ENCODE measurements at regions not wholly inside any gene's neighbourhood (a gene's known extent, or its start where the extent isn't known, plus 50 kb on each side); places are given as distances from the start of the nearest gene placed in this dataset.

- H3F3A ChIP-seq (ENCODE audit: insufficient read depth, low read length, poor library complexity, severe bottlenecking): no peaks in the 10 kb centered on the region
- H3K27me3 ChIP-seq (ENCODE audit: insufficient read depth, low read depth, low read length): no peaks in the 10 kb centered on the region
- H3K27ac ChIP-seq (ENCODE audit: low read length): no peak overlapping the region
- no peak overlapping the region for H3K4me2 ChIP-seq (ENCODE audit: low read length)
- no peaks in the 10 kb centered on the region for H3K9me3 ChIP-seq (ENCODE audit: low read length)
- no peaks in the 10 kb centered on the region for H3K9me2 ChIP-seq (ENCODE audit: insufficient read depth, low read length)
- H4K20me1 ChIP-seq (ENCODE audit: insufficient read depth): no peaks in the 10 kb centered on the region
- H3K4me3 ChIP-seq (ENCODE audit: low read length): no peak overlapping the region
- no peaks in the 10 kb centered on the region for H3K36me3 ChIP-seq (ENCODE audit: insufficient read depth, low read length)
- TF ChIP-seq POLR2AphosphoS5 (IDR thresholded peaks at IDR 0.05) (no peak), SMC3 (conservative IDR thresholded peaks at IDR 0.05; ENCODE audit: poor library complexity) (no peak), REST (IDR thresholded peaks at IDR 0.05; ENCODE audit: borderline replicate concordance) (no peak), TAF1 (IDR thresholded peaks at IDR 0.05; ENCODE audit: low read depth) (no peak), MXI1 (conservative IDR thresholded peaks at IDR 0.05; ENCODE audit: poor library complexity, severe bottlenecking) (no peak), EP300 (conservative IDR thresholded peaks at IDR 0.05; ENCODE audit: poor library complexity, severe bottlenecking) (no peak), EZH2 (IDR thresholded peaks at IDR 0.05; ENCODE audit: borderline replicate concordance, insufficient read depth, low read length, poor library complexity, severe bottlenecking) (no peak), RAD21 (conservative IDR thresholded peaks at IDR 0.05) (no peak)
- TF ChIP-seq, protein P1, sequence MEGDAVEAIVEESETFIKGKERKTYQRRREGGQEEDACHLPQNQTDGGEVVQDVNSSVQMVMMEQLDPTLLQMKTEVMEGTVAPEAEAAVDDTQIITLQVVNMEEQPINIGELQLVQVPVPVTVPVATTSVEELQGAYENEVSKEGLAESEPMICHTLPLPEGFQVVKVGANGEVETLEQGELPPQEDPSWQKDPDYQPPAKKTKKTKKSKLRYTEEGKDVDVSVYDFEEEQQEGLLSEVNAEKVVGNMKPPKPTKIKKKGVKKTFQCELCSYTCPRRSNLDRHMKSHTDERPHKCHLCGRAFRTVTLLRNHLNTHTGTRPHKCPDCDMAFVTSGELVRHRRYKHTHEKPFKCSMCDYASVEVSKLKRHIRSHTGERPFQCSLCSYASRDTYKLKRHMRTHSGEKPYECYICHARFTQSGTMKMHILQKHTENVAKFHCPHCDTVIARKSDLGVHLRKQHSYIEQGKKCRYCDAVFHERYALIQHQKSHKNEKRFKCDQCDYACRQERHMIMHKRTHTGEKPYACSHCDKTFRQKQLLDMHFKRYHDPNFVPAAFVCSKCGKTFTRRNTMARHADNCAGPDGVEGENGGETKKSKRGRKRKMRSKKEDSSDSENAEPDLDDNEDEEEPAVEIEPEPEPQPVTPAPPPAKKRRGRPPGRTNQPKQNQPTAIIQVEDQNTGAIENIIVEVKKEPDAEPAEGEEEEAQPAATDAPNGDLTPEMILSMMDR (IDR thresholded peaks at IDR 0.05; ENCODE audit: poor library complexity, severe bottlenecking): no peak
- H2AFZ ChIP-seq (ENCODE audit: low read depth, low read length): no peak overlapping the region
- H3K79me2 ChIP-seq (replicated peaks; ENCODE audit: insufficient read depth, low read length): no peaks in the 10 kb centered on the region
- H3K9ac ChIP-seq (ENCODE audit: low read length): no peak overlapping the region
Observed at GRCh38 chr1:244220410-244220809, 169.3 kb downstream of the ZBTB18 start.

- Histone ChIP-seq H2AFZ (ENCODE audit: low read depth, low read length) (no peak overlapping the region), H4K20me1 (ENCODE audit: insufficient read depth) (no peaks in the 10 kb centered on the region), H3F3A (ENCODE audit: insufficient read depth, low read length, poor library complexity, severe bottlenecking) (no peaks in the 10 kb centered on the region), H3K9me2 (ENCODE audit: insufficient read depth, low read length) (no peaks in the 10 kb centered on the region), H3K36me3 (ENCODE audit: insufficient read depth, low read length) (no peaks in the 10 kb centered on the region), H3K27me3 (ENCODE audit: insufficient read depth, low read depth, low read length) (no peaks in the 10 kb centered on the region), H3K27ac (ENCODE audit: low read length) (no peak overlapping the region), H3K9ac (ENCODE audit: low read length) (no peak overlapping the region), H3K4me3 (ENCODE audit: low read length) (no peak overlapping the region), H3K79me2 (replicated peaks; ENCODE audit: insufficient read depth, low read length) (no peaks in the 10 kb centered on the region), H3K9me3 (ENCODE audit: low read length) (no peaks in the 10 kb centered on the region), H3K4me2 (ENCODE audit: low read length) (no peak overlapping the region)
- TF ChIP-seq SMC3 (conservative IDR thresholded peaks at IDR 0.05; ENCODE audit: poor library complexity) (no peak), REST (IDR thresholded peaks at IDR 0.05; ENCODE audit: borderline replicate concordance) (no peak), MXI1 (conservative IDR thresholded peaks at IDR 0.05; ENCODE audit: poor library complexity, severe bottlenecking) (no peak), EP300 (conservative IDR thresholded peaks at IDR 0.05; ENCODE audit: poor library complexity, severe bottlenecking) (no peak), EZH2 (IDR thresholded peaks at IDR 0.05; ENCODE audit: borderline replicate concordance, insufficient read depth, low read length, poor library complexity, severe bottlenecking) (no peak), RAD21 (conservative IDR thresholded peaks at IDR 0.05) (no peak), POLR2AphosphoS5 (IDR thresholded peaks at IDR 0.05) (no peak), TAF1 (IDR thresholded peaks at IDR 0.05; ENCODE audit: low read depth) (no peak)
- TF ChIP-seq, protein P1 (IDR thresholded peaks at IDR 0.05; ENCODE audit: poor library complexity, severe bottlenecking): no peak
Observed at GRCh38 chr1:244221991-244222390, 170.9 kb downstream of the ZBTB18 start.
